Inferior parietal cortex (tissue), 1 donor: ENCODE measurements at regions not wholly inside any gene's neighbourhood (a gene's known extent, or its start where the extent isn't known, plus 50 kb on each side); places are given as distances from the start of the nearest gene placed in this dataset.

Experiments used
- DNase-seq: peaks from one replicate; pipeline ENCODE4 v3.0.0-alpha.2; 2016; ENCODE audit errors: extremely low spot score

DNA sequence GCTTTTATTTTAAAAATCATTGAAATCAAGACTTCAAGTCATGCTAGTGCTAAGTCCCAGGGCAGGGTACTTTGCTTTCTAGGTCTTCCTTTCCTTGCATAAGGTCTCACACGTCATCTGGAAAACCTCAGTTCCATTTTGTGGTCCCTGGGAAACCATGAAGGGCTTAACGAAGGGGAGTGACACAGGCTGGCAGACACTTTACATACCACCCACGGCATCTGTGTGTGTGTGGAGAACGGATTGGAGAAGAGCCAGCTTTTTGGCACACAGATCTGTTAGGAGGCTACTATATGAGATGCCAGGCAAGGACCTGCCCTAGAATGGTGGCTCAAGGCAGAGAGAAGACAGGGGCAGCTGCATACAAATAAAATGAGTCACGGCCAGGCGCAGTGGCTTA lies 107.5 kb upstream of the NSMCE3 start:
- no peak for DNase-seq

- DNase-seq, result no peak
These were observed 107.0 kb upstream of the NSMCE3 start for GRCh38 chr15:29376590-29376989.

DNA sequence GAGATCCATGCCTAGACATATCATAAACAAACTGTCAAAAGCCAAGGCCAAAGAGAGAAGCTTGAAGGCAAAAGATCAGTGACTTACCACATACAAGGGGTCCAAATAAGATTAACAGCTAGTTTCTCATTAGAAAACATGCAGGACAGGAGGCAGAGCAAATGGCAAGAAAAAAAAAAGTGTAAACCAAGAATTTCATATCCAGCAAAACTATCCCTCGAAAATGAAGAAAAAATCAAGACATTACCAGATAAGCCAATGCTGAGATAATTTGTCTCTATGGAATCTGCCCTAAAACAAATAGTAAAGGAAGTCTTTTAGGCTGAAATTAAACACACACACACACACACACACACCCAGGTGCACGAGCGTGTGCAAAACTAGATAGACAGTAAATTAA lies 99.6 kb upstream of the NSMCE3 start:
- DNase-seq, result no peak

- peak; percentile 42 for DNase-seq
These were observed 94.9 kb upstream of the NSMCE3 start for GRCh38 chr15:29364426-29365078.

- no peak for DNase-seq
These were observed 91.9 kb upstream of the NSMCE3 start for GRCh38 chr15:29361560-29361959.

DNA sequence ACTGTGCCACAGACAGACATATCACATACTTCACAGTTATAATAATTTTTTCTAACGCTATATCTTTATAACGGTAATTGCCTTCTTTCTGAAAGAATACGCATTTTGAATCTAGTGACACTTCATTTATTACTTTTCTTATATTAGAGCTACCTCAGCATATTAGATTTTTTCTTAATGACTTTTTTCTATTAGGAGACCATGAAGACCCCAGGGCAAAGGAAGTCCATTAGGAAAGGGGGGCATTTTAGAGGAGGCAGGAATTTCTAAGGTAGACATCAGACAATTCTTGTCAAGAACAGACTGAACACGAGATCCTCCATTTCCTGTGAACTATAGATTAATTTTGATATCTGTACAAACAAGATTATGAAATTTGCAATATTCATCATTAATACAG lies 90.5 kb upstream of the NSMCE3 start:
- no peak for DNase-seq

- DNase-seq, result no peak
These were observed 87.2 kb upstream of the NSMCE3 start for GRCh38 chr15:29356786-29357185.

DNA sequence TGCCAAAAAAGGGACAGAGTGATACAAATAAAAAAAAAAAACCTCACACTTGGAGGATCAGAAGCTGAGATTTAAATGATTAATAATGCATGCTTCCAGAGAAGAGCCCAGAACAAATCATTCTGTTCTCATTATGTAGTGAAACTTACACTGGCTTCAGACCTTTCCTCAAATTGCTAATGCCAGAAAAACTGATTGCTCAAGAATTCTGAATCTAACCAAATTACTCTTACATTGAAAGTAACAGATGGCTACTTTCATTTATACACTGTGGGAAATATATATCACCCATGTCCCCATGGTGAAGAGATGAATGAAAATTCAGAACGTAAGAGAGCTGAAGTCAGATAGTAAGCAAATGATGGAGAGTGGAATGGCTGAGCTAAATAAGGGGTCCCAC lies 85.9 kb upstream of the NSMCE3 start:
- DNase-seq, result no peak

DNA sequence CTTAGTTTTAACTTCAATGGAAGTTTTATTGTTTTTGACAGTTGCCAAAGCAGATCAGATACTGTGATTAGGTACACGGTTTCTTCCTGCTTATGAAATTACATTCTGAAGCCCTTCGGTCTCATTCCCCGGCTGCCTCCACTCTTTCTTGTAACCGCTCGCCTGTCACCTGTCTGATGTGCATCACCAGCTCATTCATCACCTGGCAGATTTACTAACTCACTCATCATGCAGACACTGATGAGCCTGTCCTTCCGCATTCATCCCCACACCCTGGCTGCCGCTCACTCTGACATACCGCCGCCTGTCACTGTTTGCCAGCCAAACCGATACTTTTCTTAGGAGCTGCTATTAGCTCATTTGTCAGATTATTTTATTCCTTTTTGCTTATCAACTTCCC lies 82.8 kb upstream of the NSMCE3 start:
- DNase-seq, result no peak

DNA sequence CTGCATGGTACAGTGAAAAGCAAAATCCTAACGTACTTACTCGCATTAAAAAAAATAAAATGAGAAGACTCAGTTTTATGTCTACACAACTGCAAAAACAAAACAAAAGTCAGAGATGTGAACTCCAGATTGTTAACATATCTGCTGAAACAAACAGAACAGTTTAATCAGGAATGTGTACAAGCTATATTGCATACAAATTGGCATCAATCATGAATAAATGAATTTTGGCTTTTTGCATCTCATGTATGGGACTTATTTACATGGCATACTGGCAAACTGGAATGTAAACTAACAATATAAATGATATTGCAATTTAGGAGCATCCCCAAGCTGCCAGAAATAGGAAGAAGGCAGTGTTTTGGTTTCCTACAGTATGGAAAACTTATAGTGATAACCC lies 79.6 kb upstream of the NSMCE3 start:
- DNase-seq, result no peak

DNA sequence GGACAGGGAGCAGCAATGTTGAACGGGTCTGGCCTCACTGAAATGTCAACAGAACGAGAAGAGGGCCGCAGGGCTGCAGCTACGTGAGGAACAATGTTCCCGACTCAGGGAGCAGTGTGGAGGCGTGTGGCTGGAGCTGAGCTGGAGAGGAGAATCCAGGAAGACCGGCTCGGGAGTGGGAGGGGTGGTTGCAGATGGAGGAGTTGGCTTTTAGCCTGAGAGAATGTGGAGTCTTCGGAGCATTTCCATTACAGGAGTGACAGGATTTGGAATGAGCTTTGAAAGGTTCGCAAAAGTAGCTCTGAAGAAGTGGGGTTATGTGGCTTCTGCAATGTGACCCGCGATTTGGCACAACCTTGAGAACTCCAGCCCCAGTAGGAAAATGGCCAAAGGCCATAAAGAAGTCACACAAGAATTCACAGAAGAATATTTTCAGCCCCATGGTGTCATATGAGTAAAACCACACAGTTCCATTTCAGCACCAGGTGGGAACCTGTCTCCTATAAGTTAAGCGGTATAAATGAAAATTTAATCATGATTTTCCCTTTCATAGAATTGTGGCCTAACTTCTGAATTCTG lies 78.8 kb upstream of the NSMCE3 start:
- DNase-seq, result peak; percentile 65

DNA sequence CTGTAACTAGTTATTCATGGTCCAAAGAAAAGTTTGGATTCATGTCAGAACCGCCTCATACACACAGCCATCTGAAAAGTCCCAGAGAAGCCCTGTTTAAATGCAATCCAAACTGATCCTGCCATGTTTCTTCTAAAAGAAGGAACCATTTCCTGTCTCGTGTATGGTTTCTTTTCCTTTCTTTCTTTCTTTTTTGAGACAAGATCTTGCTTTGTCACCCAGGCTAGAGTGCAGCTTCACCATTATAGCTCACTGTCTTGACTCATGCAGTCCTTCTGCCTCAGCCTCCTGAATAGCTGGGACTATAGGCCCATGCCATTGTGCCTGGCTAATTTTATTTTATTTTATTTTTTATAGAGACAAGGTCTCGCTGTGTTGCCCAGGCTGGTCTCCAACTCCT lies 77.4 kb upstream of the NSMCE3 start:
- no peak for DNase-seq

- no peak for DNase-seq
These were observed 76.2 kb upstream of the NSMCE3 start for GRCh38 chr15:29345549-29346525.

DNA sequence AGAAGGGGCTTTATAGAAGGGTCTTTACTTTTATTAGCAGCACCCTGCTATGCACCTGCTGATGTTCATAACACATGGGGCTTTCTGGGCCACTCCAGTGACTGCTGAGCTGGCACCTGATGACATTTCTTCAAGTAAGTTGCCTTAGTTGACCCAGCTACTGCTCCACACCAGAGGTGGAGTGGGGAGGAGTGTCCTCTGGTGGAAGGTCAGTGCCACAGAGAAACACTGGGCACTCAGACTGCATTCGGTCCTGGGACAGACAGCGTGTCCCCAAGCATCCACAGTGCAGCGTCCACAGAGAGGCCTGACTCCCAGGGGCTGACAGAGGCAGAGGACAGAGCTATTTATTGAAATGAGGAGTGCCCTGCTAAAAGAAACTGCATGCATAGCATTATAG lies 74.9 kb upstream of the NSMCE3 start:
- DNase-seq, result no peak

- no peak for DNase-seq
These were observed 73.6 kb upstream of the NSMCE3 start for GRCh38 chr15:29343229-29343628.

GRCh38 chr15:29342201-29342600 lies 72.6 kb upstream of the NSMCE3 start:
- DNase-seq, result no peak

- no peak for DNase-seq
These were observed 67.7 kb upstream of the NSMCE3 start for GRCh38 chr15:29337156-29337959.

DNA sequence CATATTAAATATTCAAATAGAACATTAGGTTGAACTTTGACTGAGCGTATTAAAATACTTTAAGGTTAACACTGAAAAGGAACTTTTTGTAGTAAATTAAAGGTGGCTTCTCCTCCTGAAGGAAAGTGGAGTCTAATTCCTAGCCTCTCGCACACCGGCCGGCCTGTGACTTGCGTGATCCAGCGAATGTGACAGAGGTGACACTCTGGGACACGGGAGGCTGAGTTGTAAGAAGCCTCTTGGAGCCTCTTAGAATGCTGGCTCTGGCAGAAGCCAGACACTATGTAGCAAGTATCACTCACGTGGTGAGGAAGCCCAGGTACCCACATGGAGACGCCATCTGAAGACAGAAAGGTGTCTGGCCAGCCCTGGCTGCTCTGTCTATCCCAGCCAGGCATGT lies 64.9 kb upstream of the NSMCE3 start:
- DNase-seq, result no peak

DNA sequence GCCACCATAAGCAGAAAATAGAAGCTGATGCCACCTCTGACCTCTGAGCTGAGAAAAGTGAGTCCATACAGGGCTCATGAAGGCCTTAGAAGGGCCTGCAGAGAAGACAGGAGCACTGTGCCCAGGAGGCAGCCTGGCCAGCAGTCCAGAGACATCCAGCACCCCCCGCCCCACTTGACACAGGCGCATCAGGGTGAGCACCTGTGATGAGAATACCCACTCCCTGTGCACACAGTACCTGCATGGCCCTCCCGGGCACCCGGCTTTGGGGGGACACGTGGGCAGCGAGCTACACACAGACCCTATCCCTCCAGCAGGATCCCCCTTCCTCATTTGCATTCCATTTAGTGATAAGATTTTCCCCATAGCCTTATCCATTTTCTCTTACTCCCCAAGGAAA lies 63.6 kb upstream of the NSMCE3 start:
- DNase-seq, result no peak

GRCh38 chr15:29331669-29332068 lies 62.0 kb upstream of the NSMCE3 start:
- DNase-seq, result no peak

DNA sequence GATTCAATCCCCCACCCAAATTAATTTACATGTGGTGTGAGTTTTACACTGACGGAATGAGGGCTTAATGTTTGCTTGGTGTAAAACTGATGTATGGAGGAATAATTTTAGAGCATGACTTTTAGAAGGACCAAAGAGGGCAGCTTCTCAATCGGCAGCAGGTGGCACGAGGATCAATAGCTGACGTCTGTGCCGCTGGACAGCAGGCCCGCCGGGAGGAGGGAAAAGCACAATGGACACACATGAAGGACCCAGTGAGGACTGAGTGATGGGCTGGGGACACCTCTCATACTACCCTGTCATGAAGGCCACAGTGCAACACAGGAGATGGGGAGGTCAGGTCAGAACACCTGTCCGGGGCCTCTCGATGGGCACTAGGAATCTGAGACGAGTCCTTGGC lies 61.4 kb upstream of the NSMCE3 start:
- no peak for DNase-seq

- DNase-seq, result no peak
These were observed 55.1 kb upstream of the NSMCE3 start for GRCh38 chr15:29324746-29325145.
